SU-DHL-6 (cell line): ENCODE measurements at regions not wholly inside any gene's neighbourhood (a gene's known extent, or its start where the extent isn't known, plus 50 kb on each side); places are given as distances from the start of the nearest gene placed in this dataset.

ENCODE experiments used
- H2AFZ ChIP-seq: fragments of 200-600 bp; sonication (generic); 2 replicates; pipeline ENCODE4 v1.6.1; 2014; ENCODE audit warnings: low read depth, mild to moderate bottlenecking, moderate library complexity, mixed read lengths, antibody characterized with exemption, low read length; ENCODE audit not compliant: severe bottlenecking
- H3F3A ChIP-seq: fragments of 200-600 bp; shearing (Covaris generic); 2 replicates; pipeline ENCODE4 v1.6.0; 2016; ENCODE audit warnings: antibody characterized with exemption, mild to moderate bottlenecking; ENCODE audit not compliant: insufficient read depth
- H3K27ac ChIP-seq: fragments of 200-600 bp; sonication (generic); 2 replicates; pipeline ENCODE4 v1.5.1; 2016; ENCODE audit warnings: low read depth, mild to moderate bottlenecking, low read length, moderate library complexity, mixed read lengths
- H3K27me3 ChIP-seq: fragments of 200-600 bp; sonication (generic), shearing (Covaris generic); 2 replicates; pipeline ENCODE4 v1.6.0; 2014; ENCODE audit warnings: mild to moderate bottlenecking, low read length
- H3K36me3 ChIP-seq: fragments of 200-600 bp; sonication (generic); 2 replicates; pipeline ENCODE4 v1.6.1; 2014; ENCODE audit warnings: mild to moderate bottlenecking, low read length, mixed read lengths
- H3K4me2 ChIP-seq: fragments of 300-600, 200-600 bp; shearing (Covaris generic), sonication (generic); 2 replicates; pipeline ENCODE4 v1.6.0; 2014; ENCODE audit warnings: low read length, low read depth, mild to moderate bottlenecking; ENCODE audit not compliant: poor library complexity, severe bottlenecking
- H3K4me3 ChIP-seq: fragments of 200-600 bp; sonication (generic); 2 replicates; pipeline ENCODE4 v1.5.1; 2014; ENCODE audit warnings: antibody characterized with exemption, low read length, mild to moderate bottlenecking, mixed read lengths; ENCODE audit not compliant: insufficient read depth, poor library complexity, severe bottlenecking
- H3K79me2 ChIP-seq: fragments of 200-600 bp; sonication (generic); 2 replicates; pipeline ENCODE4 v1.6.1; 2014; ENCODE audit warnings: mild to moderate bottlenecking, low read length, moderate library complexity; ENCODE audit not compliant: insufficient read depth
- H3K9ac ChIP-seq: fragments of 200-600 bp; sonication (generic); 2 replicates; pipeline ENCODE4 v1.7.0; 2014; ENCODE audit warnings: mild to moderate bottlenecking, low read length
- H3K9me2 ChIP-seq: fragments of 200-600 bp; sonication (generic); replicated peaks from 2 replicates; pipeline ENCODE4 v1.6.1; 2014; ENCODE audit warnings: low read length; ENCODE audit not compliant: insufficient read depth
- H3K9me3 ChIP-seq: fragments of 200-600 bp; sonication (generic); 2 replicates; pipeline ENCODE4 v1.6.1; 2014; ENCODE audit warnings: low read length, mixed read lengths; ENCODE audit not compliant: insufficient read depth
- H4K20me1 ChIP-seq: fragments of 200-600 bp; sonication (generic); 2 replicates; pipeline ENCODE4 v1.6.1; 2014; ENCODE audit warnings: low read depth, mild to moderate bottlenecking, antibody characterized with exemption, low read length, moderate library complexity, mixed read lengths
- CTCF ChIP-seq: fragments of 200-600 bp; sonication (generic); IDR thresholded peaks from one replicate; pipeline ENCODE4 v1.5.1; 2017; ENCODE audit warnings: antibody characterized with exemption, mild to moderate bottlenecking, low read length, moderate library complexity; ENCODE audit not compliant: insufficient read depth, poor library complexity, severe bottlenecking
- EZH2phosphoT487 ChIP-seq: fragments of 200-600 bp; sonication (generic), shearing (Covaris generic); conservative IDR thresholded peaks from 2 replicates; pipeline ENCODE4 v1.6.1; 2018; ENCODE audit warnings: mild to moderate bottlenecking, antibody characterized with exemption, low read length, moderate library complexity, mixed read lengths

GRCh38 chr21:26753822-26754221 is 91.4 kb downstream of the ADAMTS1 start:
- H3K9me2 ChIP-seq = no peaks in the 10 kb centered on the region
- H3K4me2 ChIP-seq = no peak overlapping the region
- H3K9ac ChIP-seq = no peak overlapping the region
- H3K79me2 ChIP-seq = no peaks in the 10 kb centered on the region
- no peaks in the 10 kb centered on the region for H4K20me1 ChIP-seq
- H3K9me3 ChIP-seq = no peaks in the 10 kb centered on the region
- no peak overlapping the region for H3K4me3 ChIP-seq
- H3K27ac ChIP-seq = no peak overlapping the region
- H3F3A ChIP-seq = no peaks in the 10 kb centered on the region
- no peaks in the 10 kb centered on the region for H3K27me3 ChIP-seq
- no peak overlapping the region for H2AFZ ChIP-seq
- TF ChIP-seq CTCF = no peak
- TF ChIP-seq EZH2phosphoT487 = no peak
- no peaks in the 10 kb centered on the region for H3K36me3 ChIP-seq

DNA sequence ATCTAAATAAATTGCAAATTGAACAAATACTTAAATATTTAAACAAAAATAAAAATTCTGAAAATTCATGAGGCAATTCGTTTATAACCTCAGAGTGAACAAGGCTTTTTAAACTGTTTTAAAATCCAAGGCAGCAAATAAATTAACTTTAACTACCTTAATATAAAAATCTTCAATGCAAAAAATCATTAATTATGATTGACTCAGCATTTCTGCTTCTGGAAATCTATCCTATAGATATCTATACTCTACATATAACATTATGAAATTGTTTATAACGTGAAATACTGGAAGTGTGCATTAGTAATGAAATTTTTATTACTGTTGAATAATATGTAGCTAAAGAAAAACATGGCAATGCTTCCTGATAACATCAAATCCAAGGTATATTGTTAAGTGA is 92.4 kb downstream of the ADAMTS1 start:
- no peaks in the 10 kb centered on the region for H3F3A ChIP-seq

GRCh38 chr21:26751305-26751704 is 93.9 kb downstream of the ADAMTS1 start:
- no peak overlapping the region for H3K9ac ChIP-seq
- H2AFZ ChIP-seq = no peak overlapping the region
- no peak overlapping the region for H3K4me2 ChIP-seq
- no peaks in the 10 kb centered on the region for H4K20me1 ChIP-seq
- H3K4me3 ChIP-seq = no peak overlapping the region
- H3K79me2 ChIP-seq = no peaks in the 10 kb centered on the region
- no peaks in the 10 kb centered on the region for H3K36me3 ChIP-seq
- no peaks in the 10 kb centered on the region for H3K27me3 ChIP-seq
- H3K27ac ChIP-seq = no peak overlapping the region
- H3K9me3 ChIP-seq = no peaks in the 10 kb centered on the region
- no peak for TF ChIP-seq CTCF
- TF ChIP-seq EZH2phosphoT487 = no peak
- H3K9me2 ChIP-seq = no peaks in the 10 kb centered on the region
- H3F3A ChIP-seq = no peaks in the 10 kb centered on the region

More for the DNA sequence above, 92.4 kb downstream of the ADAMTS1 start:
- H2AFZ ChIP-seq = no peak overlapping the region
- H3K36me3 ChIP-seq = no peaks in the 10 kb centered on the region
- no peaks in the 10 kb centered on the region for H3K79me2 ChIP-seq
- no peak overlapping the region for H3K9ac ChIP-seq
- no peaks in the 10 kb centered on the region for H4K20me1 ChIP-seq
- no peak overlapping the region for H3K4me3 ChIP-seq
- H3K27me3 ChIP-seq = no peaks in the 10 kb centered on the region
- no peak overlapping the region for H3K27ac ChIP-seq
- H3K9me3 ChIP-seq = no peaks in the 10 kb centered on the region
- no peak for TF ChIP-seq EZH2phosphoT487
- H3K9me2 ChIP-seq = no peaks in the 10 kb centered on the region
- H3K4me2 ChIP-seq = no peak overlapping the region

DNA sequence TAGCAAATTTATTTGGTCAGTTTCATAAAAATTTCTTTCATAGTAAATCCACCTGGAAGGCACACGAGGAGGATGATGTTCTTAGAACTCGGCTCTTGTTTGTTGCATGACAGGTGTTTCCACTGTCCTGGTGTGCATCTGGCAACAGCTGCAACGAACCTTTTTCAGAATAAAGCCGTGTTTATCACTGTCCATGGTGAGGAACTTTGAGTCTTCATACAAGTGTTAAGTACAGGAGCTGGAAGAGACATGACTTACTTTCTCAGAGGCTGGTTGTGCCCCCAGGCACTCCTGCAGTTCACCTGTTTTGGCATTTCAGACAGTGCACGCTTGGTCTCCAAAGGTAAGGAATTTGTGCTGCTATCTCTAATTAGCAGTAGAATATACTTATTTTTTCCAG is 97.1 kb downstream of the ADAMTS1 start:
- Histone ChIP-seq H3K27me3 (no peaks in the 10 kb centered on the region), H3F3A (no peaks in the 10 kb centered on the region)

More for the DNA sequence above, 97.1 kb downstream of the ADAMTS1 start:
- Histone ChIP-seq H3K9ac (no peak overlapping the region), H3K4me3 (no peak overlapping the region), H3K27ac (no peak overlapping the region), H4K20me1 (no peaks in the 10 kb centered on the region), H3K9me2 (no peaks in the 10 kb centered on the region), H3K9me3 (no peaks in the 10 kb centered on the region), H2AFZ (no peak overlapping the region), H3K79me2 (no peaks in the 10 kb centered on the region), H3K4me2 (no peak overlapping the region), H3K36me3 (no peaks in the 10 kb centered on the region)
- no peak for TF ChIP-seq CTCF
- TF ChIP-seq EZH2phosphoT487 = no peak
